ENCODE measurements at regions not wholly inside any gene's neighbourhood (a gene's known extent, or its start where the extent isn't known, plus 50 kb on each side); places are given as distances from the start of the nearest gene placed in this dataset.

DNA sequence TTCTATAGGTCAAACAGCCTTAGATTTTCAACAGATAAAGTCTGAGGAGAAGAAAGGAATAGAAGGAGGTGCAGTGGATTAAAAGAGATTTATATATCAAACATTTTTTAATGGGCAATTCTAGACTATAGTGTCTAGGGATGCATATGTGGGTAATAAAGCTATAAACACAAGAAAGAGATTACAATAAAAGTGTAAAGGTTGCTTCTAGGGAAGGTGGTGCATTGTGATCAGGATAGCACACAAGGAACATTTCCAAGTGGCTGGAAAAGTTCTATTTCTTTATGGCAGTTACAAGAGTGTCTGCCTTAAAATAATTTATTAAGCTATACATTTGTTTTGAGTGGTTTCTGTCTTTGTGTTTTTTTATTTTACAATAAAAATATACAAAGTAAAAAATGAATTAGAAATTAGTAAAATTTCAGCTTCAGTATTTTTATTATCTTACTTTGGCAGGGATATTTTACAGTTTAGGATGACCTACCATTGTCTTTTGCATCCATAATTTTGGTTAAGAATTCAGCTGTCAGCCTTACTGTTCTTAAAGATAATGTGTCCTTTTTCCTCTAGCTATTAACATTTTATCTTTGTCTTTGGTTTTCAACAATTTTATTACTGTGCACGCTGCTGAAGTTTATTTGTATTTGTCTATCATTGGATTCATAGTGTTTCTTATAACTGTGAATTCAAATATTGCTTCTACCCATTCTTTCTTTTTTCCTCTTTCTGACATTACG lies 221.8 kb downstream of the LACC1 start:
- no peak for DNase-seq

DNA sequence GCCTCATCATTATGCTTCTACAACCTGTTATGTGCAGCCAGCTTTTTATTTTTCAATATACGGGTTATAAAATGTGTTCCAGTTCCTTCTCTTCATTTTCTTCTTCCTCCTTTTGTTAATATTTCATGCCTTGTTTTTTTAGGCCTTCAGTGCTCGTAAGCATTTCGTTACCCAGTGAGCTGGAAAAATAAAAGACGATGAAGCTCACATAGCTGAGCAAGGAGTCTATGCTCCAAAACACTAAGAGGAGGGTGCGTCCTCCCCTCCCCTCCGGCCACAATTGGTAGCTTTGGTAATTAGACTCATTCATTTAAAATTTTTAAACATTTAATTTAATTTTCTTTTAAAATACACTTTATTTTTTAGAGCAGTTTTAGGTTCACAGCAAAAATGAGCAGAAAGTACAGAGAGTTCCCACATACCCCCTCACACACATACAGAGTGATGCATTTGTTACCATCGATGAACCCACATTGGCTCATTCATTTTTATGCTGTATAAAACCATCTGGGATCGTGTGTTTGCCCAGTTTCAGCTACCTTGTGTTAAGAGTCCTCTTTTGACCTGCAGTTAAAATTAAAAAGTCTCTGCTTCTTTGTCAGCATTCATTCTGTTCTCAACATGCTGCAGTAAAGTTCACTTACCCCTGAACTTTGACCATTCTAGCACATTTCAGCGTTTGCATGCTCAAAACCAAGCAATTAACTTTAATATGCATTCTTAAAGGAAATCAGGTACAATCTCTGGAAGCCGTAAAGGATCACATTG lies 223.9 kb downstream of the LACC1 start:
- DNase-seq, result no peak

DNA sequence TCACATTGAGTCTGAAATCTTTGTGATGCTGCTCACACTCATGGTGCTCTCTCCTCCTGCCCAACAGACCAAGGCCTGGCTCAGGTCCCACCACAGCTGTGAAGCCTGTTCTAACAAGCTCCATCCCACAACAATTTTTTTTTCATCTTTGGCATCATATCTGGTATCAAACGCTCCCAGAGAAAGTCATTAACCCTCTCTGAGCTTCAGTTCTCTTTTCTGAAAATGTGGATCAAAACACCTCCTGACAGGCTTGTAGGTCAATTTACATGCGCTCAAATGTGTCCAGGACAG lies 224.4 kb downstream of the LACC1 start:
- no peak for DNase-seq

DNA sequence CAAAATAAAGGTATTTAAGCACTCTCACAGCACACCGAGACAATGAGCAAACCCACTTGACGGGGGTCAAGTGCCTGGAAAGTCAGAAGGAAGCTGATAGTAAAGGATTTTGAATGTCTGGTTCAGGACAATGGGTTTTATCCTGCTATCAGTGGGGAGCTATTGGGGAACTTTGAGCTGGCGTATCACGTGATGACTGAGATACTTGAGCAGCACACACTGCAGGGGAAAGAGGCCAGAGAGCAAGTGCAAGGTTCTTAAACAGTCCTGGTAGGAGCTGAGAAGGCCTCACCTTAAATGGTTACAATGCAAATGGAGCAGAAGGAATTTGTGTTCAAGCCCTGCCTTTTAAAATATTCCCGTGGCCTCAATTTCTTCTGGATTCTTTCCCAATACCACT lies 225.3 kb downstream of the LACC1 start:
- DNase-seq, result no peak

DNA sequence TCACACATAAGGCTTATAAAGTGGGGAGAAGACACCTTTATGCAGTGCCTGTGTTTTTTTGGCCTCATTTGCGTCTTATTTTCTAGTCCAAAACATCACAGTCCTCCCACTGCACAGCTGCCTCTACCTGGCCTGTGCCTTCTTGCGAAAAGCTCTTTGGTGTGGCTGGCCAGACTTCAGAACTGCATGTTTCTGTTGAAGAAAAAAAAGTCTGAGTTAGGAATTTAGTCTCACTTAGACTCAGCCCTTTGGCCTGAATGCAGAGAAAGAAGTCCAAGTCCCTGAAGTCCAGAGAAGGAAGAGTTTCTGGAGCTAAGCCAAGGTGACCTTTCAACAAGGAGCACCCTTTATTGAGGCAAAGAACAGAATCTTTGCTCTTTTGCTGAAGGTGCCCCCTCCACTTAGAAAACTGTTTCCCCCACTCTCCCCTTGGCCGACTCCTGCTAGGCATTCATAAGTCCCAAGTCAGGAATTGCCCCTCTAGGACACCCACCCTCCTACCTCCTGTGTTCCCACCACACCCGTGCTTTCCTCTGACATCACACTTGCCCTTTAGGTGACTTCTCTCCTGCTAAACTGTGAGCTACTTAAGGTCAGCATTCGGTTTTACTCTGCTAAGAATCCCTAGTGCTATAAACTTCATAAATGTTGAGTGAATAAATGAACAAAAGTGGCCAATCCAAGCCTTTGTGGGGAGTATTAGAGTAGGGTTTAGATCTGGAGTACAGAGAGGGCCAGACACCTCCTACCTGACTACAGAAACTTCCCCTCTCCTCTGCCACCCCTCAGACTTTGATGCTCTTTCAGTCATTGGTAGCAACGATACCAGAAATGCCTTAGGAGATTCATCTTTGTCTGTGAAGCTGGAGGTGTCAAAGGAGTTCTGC lies 226.8 kb downstream of the LACC1 start:
- no peak for DNase-seq

DNA sequence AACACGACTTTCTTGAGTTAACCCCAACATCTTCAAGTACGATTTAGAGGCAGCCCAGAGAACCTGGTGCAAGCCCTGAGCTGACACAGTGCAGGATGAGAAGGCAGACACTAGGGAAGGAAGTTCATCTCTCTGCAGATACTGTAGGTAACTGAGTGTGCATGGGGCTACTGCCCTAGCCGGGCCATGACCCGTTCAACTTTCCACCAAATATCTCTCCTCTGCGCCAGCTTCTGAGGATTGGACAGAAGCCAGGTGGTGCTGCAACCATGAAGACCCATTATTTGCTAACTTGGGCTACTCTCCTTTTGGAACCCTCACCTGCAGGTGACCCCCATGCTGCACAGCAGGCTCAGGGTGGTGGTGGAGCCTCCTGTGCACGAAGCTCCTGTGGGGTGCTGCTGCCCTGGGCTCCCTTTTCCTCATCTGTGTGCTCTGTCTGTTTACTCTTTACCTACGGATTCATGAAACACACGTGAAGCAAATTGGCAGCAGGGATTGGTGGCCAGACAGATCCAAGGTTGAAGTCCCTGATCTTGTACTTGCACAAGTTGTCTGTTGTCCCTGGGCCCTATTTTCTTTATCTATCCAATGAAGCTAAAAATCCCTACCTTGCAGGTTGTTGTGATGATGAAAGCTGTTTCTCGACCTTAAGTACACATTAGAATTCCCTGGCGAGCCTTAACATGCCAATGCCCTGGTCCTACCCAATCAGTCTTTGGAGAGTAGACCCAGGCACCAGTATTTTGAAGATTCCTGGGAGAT lies 227.8 kb downstream of the LACC1 start:
- no peak for DNase-seq

DNA sequence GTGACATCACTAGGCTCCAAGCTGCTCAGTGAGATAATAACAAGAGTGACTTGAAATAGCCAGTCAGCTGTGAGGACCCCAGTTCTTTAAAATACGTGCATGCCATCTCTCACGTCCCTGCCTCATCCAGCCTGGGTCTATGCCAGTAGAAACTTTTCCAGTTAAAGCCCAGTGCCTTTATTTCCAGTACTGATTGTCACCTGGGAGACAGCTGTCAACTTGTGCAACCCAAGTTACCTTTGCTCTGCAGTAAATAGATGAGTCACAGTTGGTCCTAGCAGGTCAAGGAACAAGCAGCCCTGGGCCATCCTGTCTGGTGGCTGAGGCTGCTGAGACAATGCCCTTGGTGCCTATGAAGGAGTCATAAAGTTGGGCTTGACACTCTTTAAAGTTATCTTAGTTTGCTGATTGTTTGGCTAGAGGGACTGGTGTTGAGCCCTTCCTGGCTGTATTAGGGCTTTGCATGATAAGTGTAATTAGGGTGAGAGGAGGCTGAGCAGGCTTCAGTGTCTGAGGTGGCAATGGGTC lies 228.7 kb downstream of the LACC1 start:
- DNase-seq, result no peak

DNA sequence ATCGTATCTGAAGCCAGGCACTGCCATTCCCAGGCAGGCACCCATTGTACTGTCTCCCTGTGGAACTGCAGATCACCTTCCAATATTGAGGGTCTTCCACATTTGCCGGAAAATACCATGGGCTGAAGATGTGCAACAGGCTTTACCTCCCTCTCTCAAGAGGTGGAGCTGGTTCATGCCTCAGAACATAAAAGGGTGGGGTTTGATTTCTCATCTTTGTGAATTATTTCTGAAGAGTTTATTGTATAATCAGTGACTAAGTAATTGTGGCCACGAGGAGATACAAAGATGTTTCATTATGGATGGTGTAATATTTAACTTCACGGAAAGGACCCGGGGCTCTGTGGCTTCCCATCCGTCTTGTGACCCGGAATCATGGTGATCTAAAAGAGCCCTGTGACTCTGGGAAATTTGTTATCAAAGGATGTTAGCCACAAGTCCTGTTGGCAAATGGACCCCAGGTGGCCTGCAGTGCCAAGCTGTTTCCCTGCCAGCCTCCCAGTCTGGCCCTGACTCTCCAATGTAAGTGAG lies 230.5 kb downstream of the LACC1 start:
- no peak for DNase-seq

DNA sequence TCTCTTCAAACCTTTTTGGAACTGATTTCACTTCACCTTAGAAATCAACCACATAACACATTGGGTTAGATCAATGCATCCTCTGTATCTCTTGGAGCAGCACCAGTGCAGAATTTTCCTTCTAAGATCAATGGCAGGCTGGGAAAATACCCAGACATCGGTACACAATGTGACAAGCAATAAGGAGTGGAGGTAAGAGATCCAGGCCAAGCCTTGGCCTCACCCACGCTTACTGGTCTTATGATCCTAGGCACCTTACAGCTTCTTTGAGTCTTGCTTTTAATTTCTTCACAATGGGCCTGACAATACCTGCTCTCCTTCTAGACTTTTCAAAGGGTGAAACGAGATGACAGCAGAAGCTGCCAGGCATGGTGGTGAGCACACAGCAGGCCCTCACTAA lies 232.0 kb downstream of the LACC1 start:
- no peak for DNase-seq

DNA sequence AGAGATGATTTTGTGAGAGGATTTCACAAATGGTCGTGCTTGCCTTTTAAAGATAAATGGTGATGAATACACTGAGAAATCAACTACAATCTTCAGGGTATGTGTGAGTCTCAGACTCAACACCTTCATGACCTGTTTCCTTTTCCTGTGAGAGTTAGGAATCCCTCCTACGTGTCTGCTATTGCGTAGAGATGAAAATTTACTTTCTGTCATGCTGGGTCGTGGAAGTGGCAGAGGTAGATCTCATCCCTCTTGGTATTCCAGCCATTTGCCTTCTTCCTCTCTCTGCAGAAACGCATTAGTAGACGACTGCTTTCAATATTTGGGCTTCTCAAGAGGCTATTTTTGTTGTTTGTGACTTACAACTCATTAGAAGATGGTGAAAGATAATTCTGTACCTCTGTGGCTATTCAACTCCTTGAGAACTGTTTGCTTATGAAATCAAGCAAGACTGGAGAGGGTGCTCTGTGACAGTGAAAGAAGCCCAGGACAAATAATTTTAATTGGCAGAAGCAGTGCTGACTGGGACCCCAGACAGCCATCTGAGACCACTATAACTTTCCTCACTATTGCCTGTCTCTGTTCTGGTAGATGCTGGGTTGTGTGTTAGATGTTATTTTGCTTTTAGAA lies 233.1 kb downstream of the LACC1 start:
- no peak for DNase-seq

DNA sequence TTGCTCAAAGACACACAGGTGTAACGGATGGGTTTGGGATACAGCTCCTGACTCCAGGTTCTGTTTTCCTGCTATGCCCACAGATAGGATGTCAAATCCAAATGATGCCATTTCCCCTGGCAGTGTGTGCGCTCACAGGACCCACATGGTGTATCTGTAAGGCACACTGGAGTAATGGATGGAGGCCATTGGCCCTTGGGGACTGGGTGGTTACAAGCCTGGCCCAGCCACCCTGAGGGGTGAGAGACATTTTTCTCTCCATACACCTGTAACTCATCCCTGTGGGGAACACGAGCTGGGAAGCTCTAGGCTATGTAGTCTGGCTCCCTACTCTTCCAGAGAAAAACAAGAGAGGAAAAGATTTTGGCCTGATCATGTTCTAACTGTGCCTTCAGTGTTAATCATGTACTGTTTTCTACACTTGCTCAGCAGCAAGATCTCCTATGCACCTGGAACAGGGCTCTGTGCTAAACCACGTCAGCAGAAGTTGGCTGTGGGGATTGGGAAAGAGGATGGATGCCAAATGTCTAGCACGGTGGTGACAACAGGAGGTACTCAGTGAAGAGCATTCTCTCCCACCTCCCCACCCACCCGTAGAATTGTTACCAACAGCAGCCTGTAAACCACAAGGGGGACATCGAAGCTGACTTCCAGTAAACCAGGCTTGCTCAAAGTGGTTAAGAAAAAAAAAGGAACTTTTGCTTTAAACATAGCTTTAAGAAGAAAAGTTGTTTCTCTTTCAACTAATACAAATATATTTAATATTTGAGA lies 237.0 kb downstream of the LACC1 start:
- no peak for DNase-seq

DNA sequence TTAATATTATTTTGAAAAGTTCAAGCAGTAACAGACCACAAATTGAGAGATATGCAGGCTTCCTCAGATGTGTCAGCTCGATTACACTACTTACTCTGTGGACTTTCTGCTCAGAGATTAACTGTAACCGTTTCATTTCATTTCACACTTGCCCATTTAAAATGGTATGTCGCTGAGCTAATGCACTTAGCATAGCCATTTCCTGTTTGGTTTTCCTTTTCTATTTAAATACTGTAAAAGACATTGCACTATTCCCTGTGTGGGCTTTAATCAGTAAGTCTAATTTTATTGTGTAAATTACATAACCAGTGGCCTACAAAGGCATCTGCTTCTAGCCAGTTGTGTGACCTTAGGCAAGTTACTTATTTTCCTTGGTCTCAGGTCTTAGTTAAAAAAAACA lies 237.6 kb downstream of the LACC1 start:
- DNase-seq, result no peak

DNA sequence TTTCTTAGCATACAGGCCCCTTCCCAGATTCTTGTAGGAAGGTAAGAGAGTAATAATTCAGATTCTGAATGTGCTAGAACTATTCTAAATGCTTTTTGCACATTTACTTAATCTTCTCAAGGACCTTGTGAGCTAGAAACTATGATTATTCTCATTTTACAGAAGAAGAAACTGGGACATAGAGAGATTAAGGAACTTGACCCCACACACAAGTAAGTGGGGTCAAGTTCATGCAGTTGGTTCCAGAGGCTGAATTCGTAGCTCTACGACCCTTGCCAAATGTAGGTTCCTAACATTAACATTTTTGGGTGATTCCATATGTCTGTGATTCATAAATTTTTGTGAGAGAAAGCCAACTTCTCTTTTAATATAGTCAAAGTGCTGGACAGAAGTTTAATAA lies 238.1 kb downstream of the LACC1 start:
- no peak for DNase-seq

DNA sequence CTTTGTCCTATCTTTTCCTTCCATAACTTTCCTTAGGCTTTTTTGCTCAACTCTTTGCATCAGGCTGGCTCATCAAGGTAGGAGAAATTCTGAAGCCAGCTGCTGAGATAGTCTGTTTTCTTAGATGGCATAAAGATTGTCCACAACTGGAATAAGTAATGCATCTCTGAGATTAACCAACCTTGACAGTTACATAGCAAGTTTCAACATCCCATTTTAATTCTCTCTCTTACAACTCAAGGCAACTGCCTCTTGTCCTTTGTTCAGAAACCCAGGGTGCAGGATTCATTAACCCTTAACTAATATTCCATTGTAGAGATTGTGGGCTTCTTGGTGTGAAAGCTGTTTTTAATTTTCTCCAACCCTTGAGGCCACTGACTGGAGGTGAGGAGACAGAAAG lies 239.2 kb downstream of the LACC1 start:
- DNase-seq, result no peak

DNA sequence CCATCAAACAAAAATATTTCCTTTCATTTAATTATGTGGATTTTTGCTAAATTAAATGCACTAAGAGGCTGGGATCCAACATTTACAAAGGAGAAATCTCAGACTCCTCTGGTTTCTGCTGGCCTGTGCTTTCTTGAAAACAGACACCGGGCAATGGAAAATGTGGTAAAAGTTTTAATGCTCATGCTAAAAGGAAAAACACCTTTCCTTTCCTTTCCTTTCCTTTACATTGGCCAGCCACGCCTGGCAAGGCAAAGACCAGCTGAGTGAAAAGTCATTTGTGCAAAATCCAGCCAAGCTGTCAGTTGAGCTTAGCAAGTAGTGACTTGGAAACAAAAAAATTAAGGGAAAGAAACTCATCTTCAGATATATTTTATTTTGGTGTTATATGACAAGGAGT lies 240.3 kb downstream of the LACC1 start:
- DNase-seq, result no peak

DNA sequence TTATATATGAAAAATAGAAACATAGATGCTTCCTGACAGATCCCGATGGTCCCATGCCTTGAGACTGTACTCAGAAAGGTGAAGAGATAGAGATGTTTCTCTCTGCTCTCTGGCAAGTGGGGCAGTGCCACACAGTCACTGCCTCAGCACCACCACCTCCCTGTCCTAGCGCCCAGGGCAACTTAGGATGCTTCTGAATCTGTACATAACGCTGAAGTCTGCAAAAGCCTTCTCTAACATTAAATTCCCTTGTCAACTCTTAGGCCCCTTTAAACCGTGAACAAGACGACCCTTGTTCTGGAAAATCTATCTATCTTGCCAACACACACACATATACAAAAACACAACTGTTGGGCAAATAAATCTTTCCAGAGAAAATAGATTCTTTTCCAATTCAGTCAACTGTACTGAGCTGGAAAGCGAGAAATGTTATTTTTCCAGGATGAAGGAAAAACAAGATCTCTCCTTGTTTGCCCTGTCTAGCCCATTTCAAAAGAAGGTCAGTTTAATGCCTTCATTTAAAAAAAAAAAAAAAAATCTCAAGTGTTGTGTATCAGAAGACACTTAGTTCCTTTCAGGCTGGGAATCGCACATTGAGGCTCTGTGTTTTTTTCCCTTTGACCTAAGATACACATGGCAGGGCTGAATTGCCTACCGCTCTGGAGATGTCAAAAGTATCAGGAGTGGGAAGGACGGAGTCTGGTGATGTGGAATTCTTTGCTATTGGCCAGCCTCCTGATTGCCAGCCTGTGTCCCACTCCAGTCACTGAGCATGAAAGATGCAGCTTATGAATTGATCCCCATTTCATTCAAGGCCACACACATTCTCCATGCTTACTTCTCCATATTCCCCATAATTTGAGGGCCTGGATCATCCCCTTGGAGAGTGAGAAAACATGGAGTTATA lies 241.4 kb downstream of the LACC1 start:
- no peak for DNase-seq

DNA sequence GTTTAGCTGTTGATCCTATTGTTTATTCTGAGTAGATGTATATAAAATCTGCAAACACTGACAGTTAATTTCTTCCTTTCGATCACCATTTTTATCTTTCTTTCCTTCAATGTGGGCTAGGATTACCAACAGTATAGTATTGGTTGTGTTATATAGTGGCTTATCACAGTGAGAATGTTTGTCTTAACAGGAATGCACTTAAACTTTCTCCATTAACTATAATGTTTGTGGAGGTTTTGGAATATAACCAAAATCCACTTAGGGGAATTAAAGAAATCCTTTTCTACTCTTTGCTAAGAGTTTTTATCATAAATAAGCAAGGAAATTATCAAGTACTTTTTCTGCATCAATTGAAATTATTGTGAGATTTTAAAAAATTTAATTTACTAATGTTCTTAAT lies 244.6 kb downstream of the LACC1 start:
- DNase-seq, result no peak

DNA sequence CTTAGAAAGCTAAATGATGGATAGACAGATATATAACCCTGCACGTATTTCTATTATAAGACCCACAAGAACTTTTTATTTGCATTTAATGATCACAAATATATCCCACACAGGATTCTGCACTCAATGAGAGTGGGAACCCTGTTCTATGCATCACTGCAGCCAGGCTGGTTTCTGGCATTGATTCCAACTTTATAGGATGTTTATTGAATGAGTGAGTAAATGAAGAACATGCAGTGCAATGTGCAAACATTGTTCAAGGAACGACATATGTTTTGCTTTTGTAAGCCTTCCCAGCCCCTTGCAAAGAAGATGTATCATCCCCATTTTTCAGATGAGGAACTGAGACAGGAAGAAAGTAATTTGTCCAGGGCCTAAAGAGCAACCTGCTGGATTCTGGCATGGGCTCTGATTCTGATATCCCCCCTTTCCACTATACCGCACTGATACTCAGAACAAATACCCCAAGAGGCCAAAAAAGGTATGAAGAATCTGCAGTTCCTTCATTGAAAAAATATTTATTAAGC lies 246.3 kb downstream of the LACC1 start:
- DNase-seq, result no peak

DNA sequence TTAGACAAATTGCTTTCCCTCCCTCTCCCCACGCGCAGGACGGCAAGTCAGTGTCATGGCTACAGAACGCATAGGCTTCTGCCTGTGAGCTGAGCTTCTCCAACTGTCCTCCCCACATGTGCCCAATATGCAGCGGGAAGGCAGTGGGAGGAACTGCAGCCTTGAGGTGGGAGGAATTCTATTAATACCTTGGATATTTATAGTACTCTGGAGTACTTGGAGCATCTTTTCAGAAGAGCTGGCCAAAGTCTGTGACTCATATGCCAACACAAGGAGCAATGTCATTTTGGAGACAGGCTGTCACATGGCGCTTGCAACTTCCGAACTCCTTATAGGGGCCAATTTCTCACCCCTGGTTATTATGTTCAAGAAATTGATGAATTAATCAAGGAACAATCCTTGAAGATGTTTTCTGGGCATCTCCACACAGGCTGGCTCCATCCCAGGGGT lies 245.0 kb upstream of the SERP2 start:
- DNase-seq, result no peak

DNA sequence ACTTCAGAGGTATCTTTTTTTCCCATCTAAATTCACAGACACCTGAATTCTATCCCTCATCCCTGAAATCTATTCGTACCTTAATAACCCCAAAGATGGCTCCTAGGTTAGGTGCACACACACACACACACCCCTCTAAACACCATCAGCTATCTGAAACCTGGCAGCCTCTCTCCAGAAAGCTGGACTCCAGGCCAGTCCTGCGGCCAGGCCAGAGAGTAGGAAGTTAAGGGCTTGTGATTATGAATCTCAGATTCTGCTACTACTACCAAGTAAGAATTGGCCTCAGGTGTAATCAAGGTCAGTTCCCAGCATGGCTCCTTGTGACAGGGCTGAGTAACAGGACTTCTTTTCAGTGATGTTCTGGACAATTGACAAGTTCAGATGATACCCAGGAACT lies 244.2 kb upstream of the SERP2 start:
- no peak for DNase-seq
